HG03439 (cell line): ENCODE measurements at regions not wholly inside any gene's neighbourhood (a gene's known extent, or its start where the extent isn't known, plus 50 kb on each side); places are given as distances from the start of the nearest gene placed in this dataset.
"Not testable (repeated sequence)": the region's sequence is repeated elsewhere in the genome, so short reads cannot be mapped to it uniquely, and the experiment has no call there.

Experiments used
- ATAC-seq: cut with Tn5 transposase; IDR thresholded peaks from one replicate; pipeline ENCODE4 v1.9.1; 2021; ENCODE audit warnings: mild to moderate bottlenecking, moderate library complexity; ENCODE audit not compliant: unreplicated experiment

- ATAC-seq: no peak
Observed at GRCh38 chr11:129503646-129504045, 128.0 kb downstream of the BARX2 start.

- ATAC-seq: no peak
Observed at GRCh38 chr11:129505266-129505665, 129.6 kb downstream of the BARX2 start.

- ATAC-seq: no peak
Observed at GRCh38 chr11:129508163-129508562, 132.5 kb downstream of the BARX2 start.

GRCh38 chr11:129528296-129528695 lies 152.6 kb downstream of the BARX2 start:
- no peak for ATAC-seq

- ATAC-seq: no peak
Observed at GRCh38 chr11:129530154-129530895, 154.7 kb downstream of the BARX2 start.

GRCh38 chr11:129533395-129533794 lies 157.7 kb downstream of the BARX2 start:
- no peak for ATAC-seq

- no peak for ATAC-seq
Observed at GRCh38 chr11:129536338-129536737, 160.7 kb downstream of the BARX2 start.

- no peak for ATAC-seq
Observed at GRCh38 chr11:129538323-129538722, 162.7 kb downstream of the BARX2 start.

- ATAC-seq: no peak
Observed at GRCh38 chr11:129543515-129544290, 168.1 kb downstream of the BARX2 start.

- no peak for ATAC-seq
Observed at GRCh38 chr11:129544691-129545090, 169.0 kb downstream of the BARX2 start.

- no peak for ATAC-seq
Observed at GRCh38 chr11:129546266-129546665, 170.6 kb downstream of the BARX2 start.

GRCh38 chr11:129557421-129557820 lies 181.8 kb downstream of the BARX2 start:
- ATAC-seq: no peak

GRCh38 chr11:129569007-129569406 lies 193.4 kb downstream of the BARX2 start:
- ATAC-seq: no peak

- not testable (repeated sequence) for ATAC-seq
Observed at GRCh38 chr11:129572667-129573066, 197.0 kb downstream of the BARX2 start.

GRCh38 chr11:129573161-129573560 lies 197.5 kb downstream of the BARX2 start:
- no peak for ATAC-seq

- no peak for ATAC-seq
Observed at GRCh38 chr11:129574431-129574830, 198.8 kb downstream of the BARX2 start.

GRCh38 chr11:129576652-129577051 lies 201.0 kb downstream of the BARX2 start:
- ATAC-seq: no peak

GRCh38 chr11:129578006-129578405 lies 202.4 kb downstream of the BARX2 start:
- ATAC-seq: no peak

- no peak for ATAC-seq
Observed at GRCh38 chr11:129580278-129580677, 204.6 kb downstream of the BARX2 start.

GRCh38 chr11:129584316-129584715 lies 208.7 kb downstream of the BARX2 start:
- no peak for ATAC-seq

GRCh38 chr11:129589190-129589860 lies 213.7 kb downstream of the BARX2 start:
- ATAC-seq: no peak
